IMR-90 (cell line): ENCODE measurements at regions not wholly inside any gene's neighbourhood (a gene's known extent, or its start where the extent isn't known, plus 50 kb on each side); places are given as distances from the start of the nearest gene placed in this dataset.
"Not testable (repeated sequence)": the region's sequence is repeated elsewhere in the genome, so short reads cannot be mapped to it uniquely, and the experiment has no call there.

Experiments used
- ATAC-seq: fragments of 200-7000 bp; cut with Tn5 transposase; 2 replicates; pipeline ENCODE4 v1.9.1; 2020; ENCODE audit warnings: low read depth, mild to moderate bottlenecking, moderate library complexity
- BruUV-seq: library from RNA; stranded (reverse); fragments of 400-500 nt; replicated peaks from 2 replicates; lab custom pipeline; 2021; lab: Mats Ljungman, UMichigan
- CTCF ChIA-PET: fragments of 300-600 bp; formaldehyde crosslinking; extraction: SDS; loops from one replicate; lab custom pipeline; 2021; ENCODE audit warnings: antibody characterized with exemption; lab: Yijun Ruan, JAX
- POLR2A ChIA-PET: fragments of 300-600 bp; sonication (Branson Sonifier 250); formaldehyde crosslinking; loops from one replicate; lab custom pipeline; 2022; ENCODE audit warnings: antibody characterized with exemption; ENCODE audit not compliant: unreplicated experiment; lab: Charles Lee
- DNase-seq: peaks from one replicate; pipeline ENCODE4 v3.0.0; 2013
- H2AFZ ChIP-seq: replicated peaks from 2 replicates; pipeline ENCODE3; 2013; ENCODE audit warnings: low read length, mild to moderate bottlenecking; ENCODE audit not compliant: poor library complexity
- H2AK5ac ChIP-seq: 2 replicates; pipeline ENCODE4 v1.6.1; 2013; ENCODE audit warnings: low read depth, low read length, inconsistent platforms
- H2AK9ac ChIP-seq: replicated peaks from 2 replicates; pipeline ENCODE3; 2013; ENCODE audit warnings: mild to moderate bottlenecking, low read depth, low read length, moderate library complexity; ENCODE audit not compliant: poor library complexity
- H2BK120ac ChIP-seq: 2 replicates; pipeline ENCODE4 v1.6.1; 2013; ENCODE audit warnings: low read depth, low read length, inconsistent platforms
- H2BK15ac ChIP-seq: 3 replicates; pipeline ENCODE4 v1.6.1; 2013; ENCODE audit warnings: low read depth, low read length, inconsistent platforms
- H2BK20ac ChIP-seq: 2 replicates; pipeline ENCODE4 v1.6.1; 2013; ENCODE audit warnings: low read depth, mild to moderate bottlenecking, inconsistent platforms, low read length, moderate library complexity
- H2BK5ac ChIP-seq: 2 replicates; pipeline ENCODE4 v1.6.1; 2013; ENCODE audit warnings: mild to moderate bottlenecking, low read depth, low read length, inconsistent platforms; ENCODE audit not compliant: poor library complexity, severe bottlenecking
- H3K14ac ChIP-seq: replicated peaks from 2 replicates; pipeline ENCODE4 v1.6.1; 2013; ENCODE audit warnings: low read depth, low read length, inconsistent platforms
- H3K18ac ChIP-seq: 2 replicates; pipeline ENCODE4 v1.6.1; 2013; ENCODE audit warnings: low read depth, low read length, control low read depth
- H3K23ac ChIP-seq: 2 replicates; pipeline ENCODE4 v1.6.1; 2013; ENCODE audit warnings: low read depth, low read length, inconsistent platforms
- H3K27ac ChIP-seq: 2 replicates; pipeline ENCODE4 v1.5.1; 2013; ENCODE audit warnings: mild to moderate bottlenecking, control low read depth, low read length; ENCODE audit not compliant: insufficient read depth
- H3K27me3 ChIP-seq: 2 replicates; pipeline ENCODE4 v1.6.1; 2013; ENCODE audit warnings: low read length; ENCODE audit not compliant: control insufficient read depth, insufficient read depth
- H3K36me3 ChIP-seq: 2 replicates; pipeline ENCODE4 v1.6.1; 2013; ENCODE audit warnings: low read length, mixed read lengths; ENCODE audit not compliant: control insufficient read depth, insufficient read depth
- H3K4ac ChIP-seq: 2 replicates; pipeline ENCODE4 v1.6.1; 2013; ENCODE audit warnings: low read depth, low read length, inconsistent platforms
- H3K4me1 ChIP-seq: 2 replicates; pipeline ENCODE4 v1.6.1; 2013; ENCODE audit warnings: low read length, mixed read lengths; ENCODE audit not compliant: control insufficient read depth, insufficient read depth
- H3K4me2 ChIP-seq: 2 replicates; pipeline ENCODE4 v1.6.1; 2013; ENCODE audit warnings: low read depth, mild to moderate bottlenecking, control low read depth, low read length, moderate library complexity
- H3K4me3 ChIP-seq: 2 replicates; pipeline ENCODE4 v1.5.1; 2013; ENCODE audit warnings: low read depth, mild to moderate bottlenecking, control low read depth, low read length, moderate library complexity; ENCODE audit not compliant: insufficient read depth
- H3K56ac ChIP-seq: 2 replicates; pipeline ENCODE4 v1.6.1; 2013; ENCODE audit warnings: low read length, inconsistent platforms; ENCODE audit not compliant: insufficient read depth; ENCODE audit errors: extremely low read depth
- H3K79me1 ChIP-seq, 2 experiments: 2 replicates each; pipeline ENCODE4 v1.6.1; 2013; ENCODE audit warnings: low read length in 2 of 2, inconsistent platforms in 1 of 2, low read depth in 1 of 2
- H3K9ac ChIP-seq: 2 replicates; pipeline ENCODE4 v1.6.1; 2013; ENCODE audit warnings: low read depth, low read length, control low read depth
- H3K9me1 ChIP-seq: 2 replicates; pipeline ENCODE4 v1.6.1; 2013; ENCODE audit warnings: low read length, inconsistent platforms; ENCODE audit not compliant: insufficient read depth
- H3K9me3 ChIP-seq: 2 replicates; pipeline ENCODE4 v1.6.1; 2013; ENCODE audit warnings: low read length; ENCODE audit not compliant: control insufficient read depth, insufficient read depth
- H4K20me1 ChIP-seq: 2 replicates; pipeline ENCODE4 v1.6.1; 2013; ENCODE audit warnings: low read length, inconsistent platforms; ENCODE audit not compliant: insufficient read depth
- H4K5ac ChIP-seq: 2 replicates; pipeline ENCODE4 v1.6.1; 2013; ENCODE audit warnings: mild to moderate bottlenecking, low read depth, low read length, control low read depth
- H4K8ac ChIP-seq, 2 experiments: 2 replicates each; pipeline ENCODE4 v1.6.1; 2013; ENCODE audit warnings: low read depth in 2 of 2, low read length in 2 of 2, control low read depth in 1 of 2, inconsistent platforms in 1 of 2
- H4K91ac ChIP-seq: 2 replicates; pipeline ENCODE4 v1.6.1; 2013; ENCODE audit warnings: low read depth, low read length, inconsistent platforms; ENCODE audit not compliant: insufficient read depth
- WGBS, 2 experiments: methylation state at CpG; one replicate each; pipeline versions ENCODE4 v1.1.5 to v1.1.7; 2013; ENCODE audit warnings: missing lambda C conversion rate in 2 of 2; ENCODE audit not compliant: insufficient read length in 1 of 2; ENCODE audit errors: extremely low coverage in 2 of 2; 5-methylcytosine and 5-hydroxymethylcytosine counted together
- dilution Hi-C: fragments of 300-500 bp; cut with HindIII; formaldehyde crosslinking; loops from one replicate; pipeline ENCODE4 v1.14.3; 2018; ENCODE audit warnings: low sequenced_read_pairs; ENCODE audit not compliant: unreplicated experiment
- in situ Hi-C: fragments of 300-500 bp; cut with MboI; formaldehyde crosslinking; loops from 3 replicates; pipeline ENCODE4 v1.14.3; 2019; ENCODE audit warnings: low sequenced_read_pairs, inconsistent platforms, mixed read lengths
- intact Hi-C: fragments of 100-400 bp; cut with micrococcal nuclease; formaldehyde crosslinking; loops from 2 replicates; pipeline ENCODE4 v1.10.0; 2022

GRCh38 chr3:90207353-90208097 is 1100.1 kb downstream of the EPHA3 start:
- H4K20me1 ChIP-seq, H3K4me1 ChIP-seq, H3K79me1 ChIP-seq, intact Hi-C loops, H4K5ac ChIP-seq, H2BK5ac ChIP-seq, H3K9me3 ChIP-seq, H3K23ac ChIP-seq, H2AK5ac ChIP-seq, H3K18ac ChIP-seq, POLR2A ChIA-PET, H3K4me2 ChIP-seq, H2AFZ ChIP-seq, H3K27me3 ChIP-seq, H3K14ac ChIP-seq, dilution Hi-C loops, H2BK15ac ChIP-seq, H2BK120ac ChIP-seq, H3K27ac ChIP-seq, H3K9me1 ChIP-seq, H4K8ac ChIP-seq, H3K9ac ChIP-seq, in situ Hi-C loops, H3K56ac ChIP-seq, H3K36me3 ChIP-seq, CTCF ChIA-PET, BruUV-seq, H2AK9ac ChIP-seq, H3K4me3 ChIP-seq, H2BK20ac ChIP-seq, ATAC-seq, H4K91ac ChIP-seq, DNase-seq, H3K4ac ChIP-seq: not testable (repeated sequence)
- no CpG with 5 or more reads among the region's 5 CpGs for WGBS, 2 experiments
